ENCODE measurements at regions not wholly inside any gene's neighbourhood (a gene's known extent, or its start where the extent isn't known, plus 50 kb on each side); places are given as distances from the start of the nearest gene placed in this dataset.

DNA sequence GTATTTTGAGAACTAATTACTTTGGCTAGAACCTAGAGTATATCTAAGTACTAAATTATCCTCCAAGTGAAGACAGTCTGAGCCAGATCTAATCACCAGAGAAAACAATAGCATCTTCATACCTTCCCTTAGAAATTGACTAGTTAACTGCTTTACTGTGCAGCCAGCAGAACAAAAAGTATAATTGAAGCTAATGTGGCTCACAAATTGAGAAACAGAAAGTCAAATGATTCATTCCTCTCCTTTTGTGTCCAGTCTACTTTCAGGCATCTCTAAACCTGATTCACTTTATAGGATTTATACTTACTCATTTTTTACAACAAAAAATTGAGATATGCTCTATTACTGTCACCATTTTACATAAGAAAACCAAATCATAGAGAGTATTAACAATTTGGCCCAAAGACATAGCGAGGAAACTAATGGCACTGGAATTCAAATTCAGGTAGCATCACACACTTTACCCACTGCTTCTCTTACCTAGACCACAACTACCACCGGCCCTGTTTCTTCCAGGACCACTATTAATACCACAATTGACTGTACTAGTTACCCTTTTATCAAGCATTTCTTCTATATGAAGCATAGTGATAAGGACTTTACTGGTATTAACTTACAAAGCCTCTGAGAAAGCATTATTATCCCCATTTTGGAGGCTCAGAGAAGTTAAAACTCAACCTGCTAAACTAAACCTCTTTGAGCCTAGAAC lies 1402.6 kb upstream of the TENM4 start:
- intact Hi-C loops (cut with DNase I; ENCODE audit: low total_unique reads): no loop called here
- H3K27ac ChIP-seq: no peak overlapping the region
- DNase-seq: no peak
- H3K9me3 ChIP-seq: no peaks in the 10 kb centered on the region
- H3K27me3 ChIP-seq: no peaks in the 10 kb centered on the region
- TF ChIP-seq, protein P1, sequence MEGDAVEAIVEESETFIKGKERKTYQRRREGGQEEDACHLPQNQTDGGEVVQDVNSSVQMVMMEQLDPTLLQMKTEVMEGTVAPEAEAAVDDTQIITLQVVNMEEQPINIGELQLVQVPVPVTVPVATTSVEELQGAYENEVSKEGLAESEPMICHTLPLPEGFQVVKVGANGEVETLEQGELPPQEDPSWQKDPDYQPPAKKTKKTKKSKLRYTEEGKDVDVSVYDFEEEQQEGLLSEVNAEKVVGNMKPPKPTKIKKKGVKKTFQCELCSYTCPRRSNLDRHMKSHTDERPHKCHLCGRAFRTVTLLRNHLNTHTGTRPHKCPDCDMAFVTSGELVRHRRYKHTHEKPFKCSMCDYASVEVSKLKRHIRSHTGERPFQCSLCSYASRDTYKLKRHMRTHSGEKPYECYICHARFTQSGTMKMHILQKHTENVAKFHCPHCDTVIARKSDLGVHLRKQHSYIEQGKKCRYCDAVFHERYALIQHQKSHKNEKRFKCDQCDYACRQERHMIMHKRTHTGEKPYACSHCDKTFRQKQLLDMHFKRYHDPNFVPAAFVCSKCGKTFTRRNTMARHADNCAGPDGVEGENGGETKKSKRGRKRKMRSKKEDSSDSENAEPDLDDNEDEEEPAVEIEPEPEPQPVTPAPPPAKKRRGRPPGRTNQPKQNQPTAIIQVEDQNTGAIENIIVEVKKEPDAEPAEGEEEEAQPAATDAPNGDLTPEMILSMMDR (IDR thresholded peaks at IDR 0.05): no peak
- no peaks in the 10 kb centered on the region for H3K36me3 ChIP-seq
- no peak overlapping the region for H3K4me3 ChIP-seq
- no peaks in the 10 kb centered on the region for H3K4me1 ChIP-seq

DNA sequence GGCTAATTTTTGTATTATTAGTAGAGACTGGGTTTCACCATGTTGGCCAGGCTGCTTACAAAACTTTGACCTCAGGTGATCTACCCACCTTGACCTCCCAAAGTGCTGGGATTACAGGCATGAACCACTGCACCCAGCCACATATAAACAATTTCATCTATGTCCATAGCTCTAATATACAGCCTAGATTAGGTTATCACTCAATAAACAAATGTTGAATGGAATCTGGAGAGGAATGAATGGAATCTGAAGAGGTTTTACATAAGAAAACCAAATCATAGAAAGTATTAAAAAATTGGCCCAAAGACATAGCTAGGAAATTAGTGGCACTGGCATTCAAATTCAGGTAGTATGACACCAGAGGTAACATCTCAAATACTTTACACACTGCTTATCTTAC lies 1401.4 kb upstream of the TENM4 start:
- Histone ChIP-seq H3K4me1 (no peaks in the 10 kb centered on the region), H3K9me3 (no peaks in the 10 kb centered on the region), H3K27ac (no peak overlapping the region), H3K36me3 (no peaks in the 10 kb centered on the region), H3K4me3 (no peak overlapping the region), H3K27me3 (no peaks in the 10 kb centered on the region)
- TF ChIP-seq, protein P1 (IDR thresholded peaks at IDR 0.05): no peak
- intact Hi-C loops (cut with DNase I; ENCODE audit: low total_unique reads): no loop called here
- DNase-seq: no peak

DNA sequence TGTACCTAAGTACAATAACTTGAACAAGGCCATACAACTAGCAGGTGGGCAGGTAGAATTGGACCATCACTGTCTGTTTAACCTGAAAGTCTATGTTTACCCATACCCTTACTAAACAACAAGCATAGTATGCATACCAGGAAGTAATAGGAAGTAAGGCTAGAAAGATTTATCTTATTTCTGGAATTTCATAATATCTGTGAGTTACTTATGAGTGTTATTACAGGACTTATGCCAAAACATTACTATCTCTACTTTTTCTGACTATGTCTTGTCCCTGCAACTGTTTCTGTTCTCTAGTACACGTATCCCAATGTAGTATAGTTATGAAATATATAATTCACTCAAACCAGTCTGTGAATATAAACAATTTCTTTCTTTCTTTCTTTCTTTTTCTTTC lies 1400.8 kb upstream of the TENM4 start:
- no peak for DNase-seq
- Histone ChIP-seq H3K9me3 (no peaks in the 10 kb centered on the region), H3K27me3 (no peaks in the 10 kb centered on the region), H3K27ac (no peak overlapping the region), H3K36me3 (no peaks in the 10 kb centered on the region), H3K4me3 (no peak overlapping the region), H3K4me1 (no peaks in the 10 kb centered on the region)
- TF ChIP-seq, protein P1 (IDR thresholded peaks at IDR 0.05): no peak
- intact Hi-C loops (cut with DNase I; ENCODE audit: low total_unique reads): no loop called here

DNA sequence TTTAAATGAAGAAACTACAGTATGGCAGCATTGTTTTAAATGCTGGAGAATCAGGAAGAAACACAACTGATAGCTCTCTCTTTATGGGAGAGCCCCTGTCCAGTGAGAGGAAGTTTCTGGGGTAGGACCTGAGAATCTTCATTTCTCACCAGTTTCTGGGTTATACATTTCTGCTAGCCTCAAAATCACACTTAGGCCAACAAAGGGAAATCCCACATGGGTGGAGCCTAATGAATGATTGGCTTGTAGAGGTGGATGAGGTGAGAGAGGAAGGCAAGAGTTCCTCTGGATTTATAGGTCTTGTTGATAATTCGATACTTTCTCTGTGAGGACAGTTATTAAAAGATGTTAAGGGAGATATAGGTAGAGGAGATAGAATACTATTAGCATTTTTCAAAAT lies 1397.3 kb upstream of the TENM4 start:
- Histone ChIP-seq H3K4me3 (no peak overlapping the region), H3K27me3 (no peaks in the 10 kb centered on the region), H3K9me3 (no peaks in the 10 kb centered on the region), H3K36me3 (no peaks in the 10 kb centered on the region), H3K4me1 (no peaks in the 10 kb centered on the region), H3K27ac (no peak overlapping the region)
- TF ChIP-seq, protein P1 (IDR thresholded peaks at IDR 0.05): no peak
- intact Hi-C loops (cut with DNase I; ENCODE audit: low total_unique reads): no loop called here
- no peak for DNase-seq

DNA sequence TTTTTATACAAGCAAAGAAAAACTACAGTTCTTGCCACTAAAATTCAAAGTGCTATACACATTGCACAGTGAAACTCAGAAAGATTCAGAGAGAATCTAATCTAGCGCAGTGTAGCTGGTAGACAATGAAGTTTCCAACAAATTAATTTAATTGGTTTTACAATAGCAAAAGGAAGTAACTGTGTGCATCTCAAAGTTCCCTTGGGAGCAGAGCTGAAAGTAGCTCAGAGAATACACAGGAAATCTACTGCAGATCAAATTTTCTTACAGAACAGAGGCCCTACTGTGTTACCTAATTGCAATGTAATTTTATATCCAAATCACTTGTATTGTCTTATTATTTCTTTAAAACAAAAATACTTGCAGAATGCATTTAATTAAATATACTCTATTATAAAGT lies 1396.2 kb upstream of the TENM4 start:
- intact Hi-C loops (cut with DNase I; ENCODE audit: low total_unique reads): no loop called here
- Histone ChIP-seq H3K36me3 (no peaks in the 10 kb centered on the region), H3K4me3 (no peak overlapping the region), H3K9me3 (no peaks in the 10 kb centered on the region), H3K27ac (no peak overlapping the region), H3K27me3 (no peaks in the 10 kb centered on the region), H3K4me1 (no peaks in the 10 kb centered on the region)
- no peak for DNase-seq
- TF ChIP-seq, protein P1 (IDR thresholded peaks at IDR 0.05): no peak

DNA sequence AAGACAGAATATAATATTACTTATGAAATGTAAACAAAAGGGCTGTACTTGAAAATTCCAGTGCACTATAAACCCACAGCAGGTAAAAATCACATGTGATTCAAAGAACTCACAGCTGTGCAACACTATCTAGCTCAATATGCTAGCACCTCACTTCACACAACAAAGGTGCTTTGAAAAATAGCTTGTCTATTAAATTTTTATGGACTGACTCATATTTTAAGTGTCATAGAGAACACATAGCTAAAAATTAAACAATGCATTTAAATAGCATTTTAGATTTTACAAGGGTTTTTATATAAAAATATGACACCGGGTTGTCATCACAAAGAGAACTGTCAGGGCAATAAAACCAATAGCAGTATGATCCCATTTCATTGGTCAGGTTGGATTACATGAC lies 1390.5 kb upstream of the TENM4 start:
- DNase-seq: no peak
- Histone ChIP-seq H3K4me1 (no peaks in the 10 kb centered on the region), H3K9me3 (no peaks in the 10 kb centered on the region), H3K4me3 (no peak overlapping the region), H3K36me3 (no peaks in the 10 kb centered on the region), H3K27me3 (no peaks in the 10 kb centered on the region), H3K27ac (no peak overlapping the region)
- intact Hi-C loops (cut with DNase I; ENCODE audit: low total_unique reads): no loop called here
- TF ChIP-seq, protein P1 (IDR thresholded peaks at IDR 0.05): no peak

Data from tibial artery (tissue), 4 donors.